ENCODE measurements at regions not wholly inside any gene's neighbourhood (a gene's known extent, or its start where the extent isn't known, plus 50 kb on each side); places are given as distances from the start of the nearest gene placed in this dataset.

- DNase-seq (ENCODE audit: extremely low read depth in 1 of 2, low read depth in 1 of 2) = no peak
These were observed 457.6 kb downstream of the TFAP2A start for GRCh38 chr6:9957215-9957759.

- DNase-seq (ENCODE audit: extremely low read depth in 1 of 2, low read depth in 1 of 2) = no peak
These were observed 466.2 kb downstream of the TFAP2A start for GRCh38 chr6:9948678-9949077.

- DNase-seq (ENCODE audit: extremely low read depth in 1 of 2, low read depth in 1 of 2) = no peak
These were observed 470.9 kb downstream of the TFAP2A start for GRCh38 chr6:9943986-9944385.

- no peak for DNase-seq (ENCODE audit: extremely low read depth in 1 of 2, low read depth in 1 of 2)
These were observed 471.8 kb downstream of the TFAP2A start for GRCh38 chr6:9943026-9943425.

GRCh38 chr6:9942131-9942530 is 472.7 kb downstream of the TFAP2A start:
- DNase-seq (ENCODE audit: extremely low read depth in 1 of 2, low read depth in 1 of 2) = no peak

GRCh38 chr6:9938801-9939200 is 476.1 kb downstream of the TFAP2A start:
- no peak for DNase-seq (ENCODE audit: extremely low read depth in 1 of 2, low read depth in 1 of 2)

- no peak for DNase-seq (ENCODE audit: extremely low read depth in 1 of 2, low read depth in 1 of 2)
These were observed 477.7 kb downstream of the TFAP2A start for GRCh38 chr6:9937031-9937763.

GRCh38 chr6:9936551-9936950 is 478.3 kb downstream of the TFAP2A start:
- DNase-seq (ENCODE audit: extremely low read depth in 1 of 2, low read depth in 1 of 2) = no peak

GRCh38 chr6:9933677-9934076 is 481.2 kb downstream of the TFAP2A start:
- no peak for DNase-seq (ENCODE audit: extremely low read depth in 1 of 2, low read depth in 1 of 2)

- no peak for DNase-seq (ENCODE audit: extremely low read depth in 1 of 2, low read depth in 1 of 2)
These were observed 487.6 kb downstream of the TFAP2A start for GRCh38 chr6:9927275-9927674.

GRCh38 chr6:9924971-9925370 is 489.9 kb downstream of the TFAP2A start:
- DNase-seq (ENCODE audit: extremely low read depth in 1 of 2, low read depth in 1 of 2) = no peak

- no peak for DNase-seq (ENCODE audit: extremely low read depth in 1 of 2, low read depth in 1 of 2)
These were observed 493.5 kb downstream of the TFAP2A start for GRCh38 chr6:9921366-9921765.

- DNase-seq (ENCODE audit: extremely low read depth in 1 of 2, low read depth in 1 of 2) = no peak
These were observed 499.9 kb downstream of the TFAP2A start for GRCh38 chr6:9914951-9915350.

GRCh38 chr6:9901376-9901775 is 513.5 kb downstream of the TFAP2A start:
- DNase-seq (ENCODE audit: extremely low read depth in 1 of 2, low read depth in 1 of 2) = no peak

- DNase-seq (ENCODE audit: extremely low read depth in 1 of 2, low read depth in 1 of 2) = no peak
These were observed 518.1 kb downstream of the TFAP2A start for GRCh38 chr6:9896806-9897205.

- no peak for DNase-seq (ENCODE audit: extremely low read depth in 1 of 2, low read depth in 1 of 2)
These were observed 524.0 kb downstream of the TFAP2A start for GRCh38 chr6:9890893-9891292.

- no peak for DNase-seq (ENCODE audit: extremely low read depth in 1 of 2, low read depth in 1 of 2)
These were observed 524.4 kb downstream of the TFAP2A start for GRCh38 chr6:9890469-9890868.

- DNase-seq (ENCODE audit: extremely low read depth in 1 of 2, low read depth in 1 of 2) = no peak
These were observed 536.3 kb downstream of the TFAP2A start for GRCh38 chr6:9878535-9878934.

- no peak for DNase-seq (ENCODE audit: extremely low read depth in 1 of 2, low read depth in 1 of 2)
These were observed 539.1 kb downstream of the TFAP2A start for GRCh38 chr6:9875605-9876353.

- DNase-seq (ENCODE audit: extremely low read depth in 1 of 2, low read depth in 1 of 2) = no peak
These were observed 552.2 kb downstream of the TFAP2A start for GRCh38 chr6:9862603-9863167.

- DNase-seq (ENCODE audit: extremely low read depth in 1 of 2, low read depth in 1 of 2) = no peak
These were observed 563.1 kb downstream of the TFAP2A start for GRCh38 chr6:9851541-9852380.
